ENCODE measurements at regions not wholly inside any gene's neighbourhood (a gene's known extent, or its start where the extent isn't known, plus 50 kb on each side); places are given as distances from the start of the nearest gene placed in this dataset.
"Not testable (repeated sequence)": the region's sequence is repeated elsewhere in the genome, so short reads cannot be mapped to it uniquely, and the experiment has no call there.

DNA sequence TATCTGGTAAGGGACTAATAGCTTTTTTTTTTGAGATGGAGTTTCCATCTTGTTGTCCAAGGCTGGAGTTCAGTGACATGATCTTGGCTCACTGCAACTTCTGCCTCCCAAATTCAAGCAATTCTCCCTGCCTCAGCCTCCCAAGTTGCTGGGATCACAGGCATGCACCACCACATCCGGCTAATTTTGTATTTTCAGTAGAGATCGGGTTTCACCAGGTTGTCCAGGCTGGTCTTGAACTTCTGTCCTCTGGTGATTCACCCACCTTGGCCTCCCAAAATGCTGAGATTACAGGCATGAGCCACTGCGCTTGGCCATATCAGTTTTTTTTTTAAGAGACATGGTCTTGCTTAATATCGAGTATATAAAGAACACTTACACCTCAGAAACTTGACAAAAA is 4797.3 kb upstream of the OR11H1 start:
- in situ Hi-C loops (cut with MboI); CTCF ChIA-PET; intact Hi-C loops (cut with micrococcal nuclease; ENCODE audit: unreplicated experiment); H3K4me1 ChIP-seq (ENCODE audit: control insufficient read depth, insufficient read depth, low read length); SMC1A ChIA-PET (ENCODE audit: uncharacterized antibody, unreplicated experiment); H3K36me3 ChIP-seq (ENCODE audit: control insufficient read depth in 2 of 2, insufficient read depth in 2 of 2, low read length in 1 of 2); H3K9me3 ChIP-seq (replicated peaks; ENCODE audit: control insufficient read depth, insufficient read depth, low read length); H3K4me3 ChIP-seq; POLR2A ChIA-PET; DNase-seq (ENCODE audit: low read depth, low spot score); H3K4me2 ChIP-seq (ENCODE audit: control insufficient read depth, insufficient read depth); H4K20me1 ChIP-seq (ENCODE audit: control insufficient read depth, insufficient read depth); H3K9ac ChIP-seq (ENCODE audit: control insufficient read depth, insufficient read depth, low read length); RAD21 ChIA-PET (ENCODE audit: unreplicated experiment); H3K27ac ChIP-seq (ENCODE audit: control insufficient read depth, insufficient read depth); H3K79me2 ChIP-seq (ENCODE audit: control insufficient read depth, insufficient read depth, low read length); FAIRE-seq; H2AFZ ChIP-seq (ENCODE audit: control insufficient read depth, low read depth, low read length); H3K27me3 ChIP-seq (replicated peaks in 1 of 2; ENCODE audit: control insufficient read depth in 2 of 2, insufficient read depth in 2 of 2, low read length in 1 of 2); BruUV-seq (replicated peaks); ATAC-seq: not testable (repeated sequence)
- 41% methylated on average over 4 of the region's 4 CpGs for WGBS (ENCODE audit: insufficient coverage, insufficient replicate concordance, low lambda C conversion rate, missing lambda C conversion rate)

DNA sequence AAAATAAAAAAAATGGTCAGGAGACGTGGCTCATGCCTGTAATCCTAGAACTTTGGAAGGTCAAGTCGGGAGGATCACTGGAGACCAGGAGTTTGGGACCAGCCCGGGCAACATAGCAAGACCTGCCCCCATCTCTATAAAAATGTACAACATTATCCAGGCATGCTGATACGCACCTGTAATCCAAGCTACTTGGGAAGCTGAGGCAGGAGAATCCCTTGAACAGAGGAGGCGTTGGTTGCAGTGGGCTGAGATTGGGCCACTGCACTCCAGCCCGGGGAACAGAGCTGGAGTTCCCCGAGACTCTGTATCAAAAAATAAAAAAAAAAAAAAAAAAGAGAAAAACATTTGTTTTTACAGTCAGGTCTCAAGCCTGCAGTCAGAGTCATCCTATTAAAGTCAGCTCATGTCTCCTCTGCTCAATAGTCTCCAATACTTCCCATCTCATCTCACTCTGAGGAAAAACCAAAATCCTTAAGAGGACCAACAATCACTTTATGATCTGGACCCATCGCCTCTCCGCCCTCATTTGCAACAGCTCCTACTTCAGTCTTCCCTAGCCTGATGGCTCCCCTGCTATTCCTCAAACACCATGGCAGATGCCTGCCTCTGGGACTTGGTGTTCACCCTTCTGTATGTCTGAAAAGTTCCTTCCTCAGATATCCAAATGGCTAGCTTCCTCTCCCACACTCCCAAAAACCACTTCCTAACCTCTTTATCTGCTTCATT is 4796.6 kb upstream of the OR11H1 start:
- H3K9ac ChIP-seq (ENCODE audit: control insufficient read depth, insufficient read depth, low read length); H3K9me3 ChIP-seq (replicated peaks; ENCODE audit: control insufficient read depth, insufficient read depth, low read length); H2AFZ ChIP-seq (ENCODE audit: control insufficient read depth, low read depth, low read length); H3K27me3 ChIP-seq (replicated peaks in 1 of 2; ENCODE audit: control insufficient read depth in 2 of 2, insufficient read depth in 2 of 2, low read length in 1 of 2); ATAC-seq; H3K4me3 ChIP-seq; H3K4me1 ChIP-seq (ENCODE audit: control insufficient read depth, insufficient read depth, low read length); H3K36me3 ChIP-seq (ENCODE audit: control insufficient read depth in 2 of 2, insufficient read depth in 2 of 2, low read length in 1 of 2); RAD21 ChIA-PET (ENCODE audit: unreplicated experiment); FAIRE-seq; intact Hi-C loops (cut with micrococcal nuclease; ENCODE audit: unreplicated experiment); H4K20me1 ChIP-seq (ENCODE audit: control insufficient read depth, insufficient read depth); H3K79me2 ChIP-seq (ENCODE audit: control insufficient read depth, insufficient read depth, low read length); H3K4me2 ChIP-seq (ENCODE audit: control insufficient read depth, insufficient read depth); in situ Hi-C loops (cut with MboI); POLR2A ChIA-PET; H3K27ac ChIP-seq (ENCODE audit: control insufficient read depth, insufficient read depth); DNase-seq (ENCODE audit: low read depth, low spot score); CTCF ChIA-PET; BruUV-seq (replicated peaks); SMC1A ChIA-PET (ENCODE audit: uncharacterized antibody, unreplicated experiment): not testable (repeated sequence)
- WGBS (ENCODE audit: insufficient coverage, insufficient replicate concordance, low lambda C conversion rate, missing lambda C conversion rate), result 17% methylated on average over 9 of the region's 9 CpGs

DNA sequence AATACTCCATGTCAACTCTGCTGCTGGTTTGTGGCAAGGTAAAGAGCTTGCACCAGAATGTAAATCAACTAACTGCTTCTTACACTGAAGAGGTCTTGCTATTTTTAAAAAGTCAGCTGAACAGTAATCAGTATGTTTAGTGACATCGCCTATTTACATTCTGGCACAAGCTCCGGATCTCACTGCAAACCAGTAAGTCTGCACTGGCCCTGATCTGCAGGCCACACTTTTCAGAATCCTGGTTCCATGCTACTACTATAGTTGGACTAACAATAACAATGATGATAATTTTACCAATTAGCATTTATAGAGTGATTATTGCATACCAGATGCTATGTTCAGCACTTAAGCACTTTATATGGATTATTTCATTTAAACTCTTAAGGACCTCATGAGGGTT is 4792.9 kb upstream of the OR11H1 start:
- SMC1A ChIA-PET (ENCODE audit: uncharacterized antibody, unreplicated experiment); FAIRE-seq; ATAC-seq; DNase-seq (ENCODE audit: low read depth, low spot score); H3K79me2 ChIP-seq (ENCODE audit: control insufficient read depth, insufficient read depth, low read length); H3K27me3 ChIP-seq (replicated peaks in 1 of 2; ENCODE audit: control insufficient read depth in 2 of 2, insufficient read depth in 2 of 2, low read length in 1 of 2); intact Hi-C loops (cut with micrococcal nuclease; ENCODE audit: unreplicated experiment); H3K9ac ChIP-seq (ENCODE audit: control insufficient read depth, insufficient read depth, low read length); CTCF ChIA-PET; H3K9me3 ChIP-seq (replicated peaks; ENCODE audit: control insufficient read depth, insufficient read depth, low read length); POLR2A ChIA-PET; in situ Hi-C loops (cut with MboI); H3K36me3 ChIP-seq (ENCODE audit: control insufficient read depth in 2 of 2, insufficient read depth in 2 of 2, low read length in 1 of 2); H4K20me1 ChIP-seq (ENCODE audit: control insufficient read depth, insufficient read depth); H3K4me3 ChIP-seq; H3K4me2 ChIP-seq (ENCODE audit: control insufficient read depth, insufficient read depth); H3K4me1 ChIP-seq (ENCODE audit: control insufficient read depth, insufficient read depth, low read length); H2AFZ ChIP-seq (ENCODE audit: control insufficient read depth, low read depth, low read length); BruUV-seq (replicated peaks); H3K27ac ChIP-seq (ENCODE audit: control insufficient read depth, insufficient read depth); RAD21 ChIA-PET (ENCODE audit: unreplicated experiment): not testable (repeated sequence)
- WGBS (ENCODE audit: insufficient coverage, insufficient replicate concordance, low lambda C conversion rate, missing lambda C conversion rate), result 22% methylated on average over 2 of the region's 2 CpGs

DNA sequence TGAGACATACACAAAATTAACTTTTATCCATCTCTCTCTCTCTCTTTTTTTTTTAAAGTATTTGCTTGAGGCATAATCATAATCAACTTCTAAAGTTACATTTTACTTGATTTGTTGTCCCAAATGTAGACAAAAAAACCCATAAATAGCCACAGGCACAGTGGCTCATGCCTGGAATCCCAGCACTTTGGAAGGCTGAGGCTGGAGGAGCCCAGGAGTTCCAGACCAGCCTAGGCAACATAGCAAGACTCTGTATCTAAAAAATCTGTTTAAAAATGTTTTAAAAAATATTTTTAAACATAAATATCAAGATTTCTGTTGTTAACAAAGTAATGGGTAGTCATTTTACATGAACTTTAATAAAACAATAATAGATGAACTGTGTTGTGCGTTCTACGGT is 4791.1 kb upstream of the OR11H1 start:
- ATAC-seq; FAIRE-seq; RAD21 ChIA-PET (ENCODE audit: unreplicated experiment); SMC1A ChIA-PET (ENCODE audit: uncharacterized antibody, unreplicated experiment); H3K27me3 ChIP-seq (replicated peaks in 1 of 2; ENCODE audit: control insufficient read depth in 2 of 2, insufficient read depth in 2 of 2, low read length in 1 of 2); CTCF ChIA-PET; H3K27ac ChIP-seq (ENCODE audit: control insufficient read depth, insufficient read depth); POLR2A ChIA-PET; H3K4me2 ChIP-seq (ENCODE audit: control insufficient read depth, insufficient read depth); intact Hi-C loops (cut with micrococcal nuclease; ENCODE audit: unreplicated experiment); H4K20me1 ChIP-seq (ENCODE audit: control insufficient read depth, insufficient read depth); H3K79me2 ChIP-seq (ENCODE audit: control insufficient read depth, insufficient read depth, low read length); H3K36me3 ChIP-seq (ENCODE audit: control insufficient read depth in 2 of 2, insufficient read depth in 2 of 2, low read length in 1 of 2); H3K9me3 ChIP-seq (replicated peaks; ENCODE audit: control insufficient read depth, insufficient read depth, low read length); BruUV-seq (replicated peaks); DNase-seq (ENCODE audit: low read depth, low spot score); H3K9ac ChIP-seq (ENCODE audit: control insufficient read depth, insufficient read depth, low read length); H3K4me3 ChIP-seq; in situ Hi-C loops (cut with MboI); H3K4me1 ChIP-seq (ENCODE audit: control insufficient read depth, insufficient read depth, low read length); H2AFZ ChIP-seq (ENCODE audit: control insufficient read depth, low read depth, low read length): not testable (repeated sequence)
- 0% methylated on average over 1 of the region's 2 CpGs for WGBS (ENCODE audit: insufficient coverage, insufficient replicate concordance, low lambda C conversion rate, missing lambda C conversion rate)

Measured in GM12878 (cell line).